HG02610 (cell line): ENCODE measurements at regions not wholly inside any gene's neighbourhood (a gene's known extent, or its start where the extent isn't known, plus 50 kb on each side); places are given as distances from the start of the nearest gene placed in this dataset.

ENCODE experiments used
- ATAC-seq: cut with Tn5 transposase; IDR thresholded peaks from one replicate; pipeline ENCODE4 v1.9.1; 2021; ENCODE audit warnings: mild to moderate bottlenecking, moderate library complexity; ENCODE audit not compliant: unreplicated experiment

- ATAC-seq, result no peak
Measured at GRCh38 chr20:21653628-21654027, 51.8 kb upstream of the PAX1 start.

GRCh38 chr20:21643417-21643816 lies 62.0 kb upstream of the PAX1 start:
- no peak for ATAC-seq

- ATAC-seq, result no peak
Measured at GRCh38 chr20:21640556-21640955, 64.9 kb upstream of the PAX1 start.

GRCh38 chr20:21633829-21634228 lies 71.6 kb upstream of the PAX1 start:
- no peak for ATAC-seq

- no peak for ATAC-seq
Measured at GRCh38 chr20:21632735-21633053, 72.8 kb upstream of the PAX1 start.

GRCh38 chr20:21632031-21632734 lies 73.3 kb upstream of the PAX1 start:
- ATAC-seq, result no peak

- no peak for ATAC-seq
Measured at GRCh38 chr20:21628800-21629199, 76.7 kb upstream of the PAX1 start.

GRCh38 chr20:21623781-21624094 lies 81.7 kb upstream of the PAX1 start:
- no peak for ATAC-seq

- no peak for ATAC-seq
Measured at GRCh38 chr20:21623074-21623780, 82.2 kb upstream of the PAX1 start.

- ATAC-seq, result no peak
Measured at GRCh38 chr20:21622097-21622857, 83.2 kb upstream of the PAX1 start.

- ATAC-seq, result peak; percentile 73
Measured at GRCh38 chr20:21618759-21619416, 86.6 kb upstream of the PAX1 start.

GRCh38 chr20:21615617-21616080 lies 89.8 kb upstream of the PAX1 start:
- peak; percentile 56 for ATAC-seq

GRCh38 chr20:21614980-21615379 lies 90.5 kb upstream of the PAX1 start:
- ATAC-seq, result no peak

- no peak for ATAC-seq
Measured at GRCh38 chr20:21613512-21613911, 92.0 kb upstream of the PAX1 start.

GRCh38 chr20:21609981-21610380 lies 95.5 kb upstream of the PAX1 start:
- no peak for ATAC-seq

- no peak for ATAC-seq
Measured at GRCh38 chr20:21609221-21609620, 95.4 kb upstream of the NKX2-2 start.

- ATAC-seq, result no peak
Measured at GRCh38 chr20:21608777-21609176, 94.9 kb upstream of the NKX2-2 start.

- ATAC-seq, result no peak
Measured at GRCh38 chr20:21607971-21608725, 94.3 kb upstream of the NKX2-2 start.

GRCh38 chr20:21601799-21602198 lies 87.9 kb upstream of the NKX2-2 start:
- no peak for ATAC-seq

GRCh38 chr20:21586682-21587081 lies 72.8 kb upstream of the NKX2-2 start:
- no peak for ATAC-seq
